PFSK-1 (cell line): ENCODE measurements at regions not wholly inside any gene's neighbourhood (a gene's known extent, or its start where the extent isn't known, plus 50 kb on each side); places are given as distances from the start of the nearest gene placed in this dataset.

Experiments used
- POLR2AphosphoS5 ChIP-seq: IDR thresholded peaks from 2 replicates; pipeline ENCODE4 v1.6.1; 2012; ENCODE audit warnings: low read depth, mild to moderate bottlenecking, control low read depth, low read length, moderate library complexity
- REST ChIP-seq, 2 experiments: IDR thresholded peaks; 2 replicates each; pipeline versions ENCODE4 v1.6.1 to v1.8.0; 2011 to 2012; ENCODE audit warnings: low read depth in 2 of 2, low read length in 2 of 2, control low read depth in 1 of 2, inconsistent platforms in 1 of 2, mild to moderate bottlenecking in 1 of 2, moderate library complexity in 1 of 2; ENCODE audit not compliant: insufficient read depth in 1 of 2
- SIN3A ChIP-seq: IDR thresholded peaks from 2 replicates; pipeline ENCODE4 v1.6.1; 2012; ENCODE audit warnings: mild to moderate bottlenecking, low read length, moderate library complexity, borderline replicate concordance; ENCODE audit not compliant: insufficient read depth
- TAF1 ChIP-seq: IDR thresholded peaks from 2 replicates; pipeline ENCODE4 v1.6.1; 2012; ENCODE audit warnings: low read length, control low read depth, borderline replicate concordance; ENCODE audit not compliant: insufficient read depth

- no peak for TF ChIP-seq POLR2AphosphoS5
- TF ChIP-seq SIN3A: no peak
- no peak for TF ChIP-seq REST (IDR thresholded peaks at IDR 0.05; ENCODE audit: insufficient read depth in 1 of 2, low read depth in 2 of 2, low read length in 2 of 2)
- no peak for TF ChIP-seq TAF1
These were observed 459.4 kb upstream of the ROBO1 start for GRCh38 chr3:80227216-80227615.
